ENCODE measurements at regions not wholly inside any gene's neighbourhood (a gene's known extent, or its start where the extent isn't known, plus 50 kb on each side); places are given as distances from the start of the nearest gene placed in this dataset.

DNA sequence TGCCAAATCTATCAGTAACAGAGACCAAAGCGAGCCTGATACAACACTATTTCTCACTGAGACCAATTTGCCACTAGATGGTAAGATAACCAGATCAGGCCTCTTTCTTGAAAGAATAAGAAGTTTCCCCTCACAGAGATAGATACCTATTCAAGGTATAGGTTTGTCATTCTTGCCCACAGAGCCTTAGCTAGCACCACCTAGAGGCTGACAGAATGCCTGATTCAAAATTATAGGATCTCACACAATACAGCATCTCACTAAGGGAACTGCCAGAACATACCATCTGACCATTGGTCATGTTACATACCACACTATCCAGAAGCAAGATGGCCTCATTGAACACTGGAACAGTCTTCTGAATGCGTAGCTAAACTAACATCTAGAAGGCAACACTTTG is 166.6 kb upstream of the HCN1 start (continued):
- TF ChIP-seq NCOA2 (CRISPR knock-in tag; IDR thresholded peaks at IDR 0.05): no peak
- TF ChIP-seq, protein P1, sequence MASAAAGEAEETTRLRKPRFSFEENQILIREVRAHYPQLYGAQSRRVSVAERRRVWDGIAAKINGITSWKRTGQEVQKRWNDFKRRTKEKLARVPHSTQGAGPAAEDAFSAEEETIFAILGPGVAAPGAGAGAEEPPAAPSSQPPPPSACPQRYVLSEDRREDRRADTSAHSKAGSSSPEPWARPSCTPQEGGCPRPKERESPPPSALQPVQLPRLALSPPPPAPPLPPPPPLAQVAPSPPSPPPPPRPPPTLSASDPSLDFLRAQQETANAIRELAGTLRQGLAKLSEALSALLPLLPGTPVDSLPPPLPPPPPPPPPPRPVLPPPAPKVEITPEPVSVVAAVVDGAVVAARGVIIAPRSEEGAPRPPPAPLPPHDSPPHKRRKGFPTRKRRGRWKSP (CRISPR knock-in tag; IDR thresholded peaks at IDR 0.05): no peak
- no peak for TF ChIP-seq MED8 (CRISPR knock-in tag; IDR thresholded peaks at IDR 0.05; ENCODE audit: insufficient replicate concordance)
- TF ChIP-seq, protein P2, sequence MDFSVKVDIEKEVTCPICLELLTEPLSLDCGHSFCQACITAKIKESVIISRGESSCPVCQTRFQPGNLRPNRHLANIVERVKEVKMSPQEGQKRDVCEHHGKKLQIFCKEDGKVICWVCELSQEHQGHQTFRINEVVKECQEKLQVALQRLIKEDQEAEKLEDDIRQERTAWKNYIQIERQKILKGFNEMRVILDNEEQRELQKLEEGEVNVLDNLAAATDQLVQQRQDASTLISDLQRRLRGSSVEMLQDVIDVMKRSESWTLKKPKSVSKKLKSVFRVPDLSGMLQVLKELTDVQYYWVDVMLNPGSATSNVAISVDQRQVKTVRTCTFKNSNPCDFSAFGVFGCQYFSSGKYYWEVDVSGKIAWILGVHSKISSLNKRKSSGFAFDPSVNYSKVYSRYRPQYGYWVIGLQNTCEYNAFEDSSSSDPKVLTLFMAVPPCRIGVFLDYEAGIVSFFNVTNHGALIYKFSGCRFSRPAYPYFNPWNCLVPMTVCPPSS (IDR thresholded peaks at IDR 0.05): no peak
- no peak for TF ChIP-seq ZNF549 (CRISPR knock-in tag; IDR thresholded peaks at IDR 0.05)

DNA sequence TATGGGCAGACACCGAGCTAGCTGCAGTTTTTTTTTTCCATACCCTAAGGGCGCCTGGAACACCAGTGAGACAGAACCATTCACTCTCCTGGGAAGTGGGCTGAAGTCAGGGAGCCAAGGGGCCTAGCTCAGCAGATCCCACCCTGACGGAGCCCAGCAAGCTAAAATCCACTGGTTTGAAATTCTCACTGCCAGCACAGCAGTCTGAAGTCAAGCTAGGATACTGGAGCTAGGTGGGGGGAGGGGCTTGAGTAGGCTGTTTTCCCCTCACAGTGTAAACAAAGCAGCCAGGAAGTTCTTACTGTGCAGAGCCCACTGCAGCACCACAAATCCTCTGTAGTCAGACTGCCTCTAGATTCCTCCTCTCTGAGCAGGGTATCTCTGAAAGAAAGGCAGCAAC is 151.7 kb upstream of the HCN1 start:
- Histone ChIP-seq H4K20me1 (ENCODE audit: insufficient read depth, low read length) (no peaks in the 10 kb centered on the region), H3K4me1 (ENCODE audit: insufficient read depth, low read length) (no peaks in the 10 kb centered on the region), H3K4me3 (replicated peaks in 1 of 3; ENCODE audit: insufficient read depth in 1 of 3, low read depth in 2 of 3, low read length in 3 of 3) (no peak overlapping the region), H3K79me2 (ENCODE audit: insufficient read depth, low read length) (no peaks in the 10 kb centered on the region), H3K36me3 (replicated peaks in 1 of 2; ENCODE audit: control insufficient read depth in 1 of 2, insufficient read depth in 2 of 2, low read length in 2 of 2) (no peaks in the 10 kb centered on the region), H3K27ac (ENCODE audit: extremely low read length, insufficient read depth, low read length) (no peak overlapping the region), H2AFZ (ENCODE audit: low read length) (no peak overlapping the region), H3K9me3 (ENCODE audit: low read length) (peaks cover 77% of the 10 kb centered on the region), H3K9ac (ENCODE audit: insufficient read depth, low read depth, low read length) (no peak overlapping the region), H3K4me2 (ENCODE audit: low read depth, low read length) (no peak overlapping the region), H3K27me3 (ENCODE audit: control insufficient read depth in 1 of 2, insufficient read depth in 2 of 2, low read length in 2 of 2) (no peaks in the 10 kb centered on the region)
- DNase-seq (ENCODE audit: low spot score) (no peak), ATAC-seq (no peak), FAIRE-seq (no peak)
- no peak for TF ChIP-seq RNF2 (conservative IDR thresholded peaks at IDR 0.05; ENCODE audit: low read depth)
- no peak for TF ChIP-seq ZNF101 (CRISPR knock-in tag; IDR thresholded peaks at IDR 0.05; ENCODE audit: borderline replicate concordance, low read depth)
- no peak for TF ChIP-seq PCBP2 (optimal IDR thresholded peaks at IDR 0.05; ENCODE audit: low read depth, low read length, poor library complexity, severe bottlenecking)
- no peak for TF ChIP-seq ZFP36L1 (CRISPR knock-in tag; IDR thresholded peaks at IDR 0.05)
- TF ChIP-seq STAT5B (CRISPR knock-in tag; IDR thresholded peaks at IDR 0.05): no peak
- no peak for TF ChIP-seq ATF1 (CRISPR knock-in tag; IDR thresholded peaks at IDR 0.05)
- no peak for TF ChIP-seq HNRNPLL (IDR thresholded peaks at IDR 0.05; ENCODE audit: low read depth, low read length, poor library complexity, severe bottlenecking)
- TF ChIP-seq MEIS2 (CRISPR knock-in tag; IDR thresholded peaks at IDR 0.05): no peak
- no peak for TF ChIP-seq SNAPC2 (CRISPR knock-in tag; IDR thresholded peaks at IDR 0.05)
- no peak for TF ChIP-seq HOXA5 (CRISPR knock-in tag; IDR thresholded peaks at IDR 0.05)
- no peak for TF ChIP-seq HES4 (CRISPR knock-in tag; IDR thresholded peaks at IDR 0.05; ENCODE audit: borderline replicate concordance)
- no peak for TF ChIP-seq STAG1 (CRISPR knock-in tag; IDR thresholded peaks at IDR 0.05)
- TF ChIP-seq DNMT3B (CRISPR knock-in tag; conservative IDR thresholded peaks at IDR 0.05): no peak
- TF ChIP-seq ZNF780A (CRISPR knock-in tag; IDR thresholded peaks at IDR 0.05): no peak
- no peak for TF ChIP-seq REL (CRISPR knock-in tag; conservative IDR thresholded peaks at IDR 0.05)
- WGBS (ENCODE audit: low lambda C conversion rate): 0% methylated on average over 1 of the region's 3 CpGs
- BruUV-seq (replicated peaks): no TSS peak
- in situ Hi-C loops (cut with HindIII; ENCODE audit: extremely low pct_ligation_motif_present, low pct_unique_long_range_greater_than_20kb) (no loop called here), intact Hi-C loops (cut with micrococcal nuclease; ENCODE audit: unreplicated experiment) (no loop called here)
- ChIA-PET POLR2A (no interaction called here), CTCF (ENCODE audit: low intra/inter-chr PET ratio, low total read pairs) (no interaction called here)

Measured in HepG2 (cell line).